Liver (tissue), 8 donors: ENCODE measurements at regions not wholly inside any gene's neighbourhood (a gene's known extent, or its start where the extent isn't known, plus 50 kb on each side); places are given as distances from the start of the nearest gene placed in this dataset.

Experiments
- DNase-seq: peaks from one replicate; pipeline ENCODE4 v3.0.0-alpha.2; 2017; ENCODE audit warnings: low spot score
- H3K27ac ChIP-seq, 2 donors: one replicate each; pipeline ENCODE4 v1.7.0; 2013; ENCODE audit warnings: inconsistent platforms in 2 of 2, low read length in 2 of 2, control low read depth in 1 of 2, low read depth in 1 of 2, mild to moderate bottlenecking in 1 of 2
- H3K27me3 ChIP-seq, 4 donors: one replicate each; pipeline versions ENCODE4 v1.6.1 to v1.7.0; 2013; ENCODE audit warnings: low read length in 3 of 4, inconsistent platforms in 1 of 4, mild to moderate bottlenecking in 1 of 4, moderate library complexity in 1 of 4; ENCODE audit not compliant: control insufficient read depth in 4 of 4, insufficient read depth in 4 of 4
- H3K36me3 ChIP-seq, 4 donors: one replicate each; pipeline versions ENCODE4 v1.6.1 to v1.7.0; 2013; ENCODE audit warnings: low read length in 3 of 4, mild to moderate bottlenecking in 3 of 4, low read depth in 1 of 4, moderate library complexity in 1 of 4; ENCODE audit not compliant: control insufficient read depth in 4 of 4, insufficient read depth in 3 of 4
- H3K4me1 ChIP-seq, 4 donors: one replicate each; pipeline versions ENCODE4 v1.6.1 to v1.7.0; 2013; ENCODE audit warnings: low read length in 3 of 4, mild to moderate bottlenecking in 3 of 4, moderate library complexity in 1 of 4; ENCODE audit not compliant: control insufficient read depth in 4 of 4, insufficient read depth in 4 of 4
- H3K4me3 ChIP-seq, 3 donors: one replicate each; pipeline versions ENCODE4 v1.6.1 to v1.7.0; 2013; ENCODE audit warnings: low read length in 3 of 3, control low read depth in 1 of 3, low read depth in 1 of 3, mild to moderate bottlenecking in 1 of 3
- H3K9ac ChIP-seq, 2 donors: one replicate each; pipeline ENCODE4 v1.7.0; 2013; ENCODE audit warnings: low read length in 2 of 2, mild to moderate bottlenecking in 2 of 2, moderate library complexity in 2 of 2, control low read depth in 1 of 2, low read depth in 1 of 2
- H3K9me3 ChIP-seq, 4 donors: one replicate each; pipeline versions ENCODE4 v1.6.1 to v1.7.0; 2013; ENCODE audit warnings: low read length in 3 of 4; ENCODE audit not compliant: control insufficient read depth in 4 of 4
- CTCF ChIP-seq: fragments of 150-350 bp; IDR thresholded peaks from 2 replicates; pipeline ENCODE4 v1.5.1; 2017; ENCODE audit warnings: improper control_type of control experiment, low read depth, low read length; ENCODE audit not compliant: missing input control
- EGR1 ChIP-seq, 2 donors: IDR thresholded peaks; 2 replicates each; pipeline ENCODE4 v1.6.1; 2016 to 2018; ENCODE audit warnings: antibody characterized with exemption in 2 of 2, low read depth in 2 of 2
- FOXA1 ChIP-seq: IDR thresholded peaks from 2 replicates; pipeline ENCODE4 v1.6.1; 2016; ENCODE audit warnings: antibody characterized with exemption
- FOXA2 ChIP-seq: IDR thresholded peaks from 2 replicates; pipeline ENCODE4 v1.6.1; 2016; ENCODE audit warnings: antibody characterized with exemption
- GABPA ChIP-seq, 2 donors: IDR thresholded peaks in 1 of 2; conservative IDR thresholded peaks in 1 of 2; 2 replicates each; pipeline ENCODE4 v1.6.1; 2016; ENCODE audit warnings: antibody characterized with exemption in 2 of 2, mild to moderate bottlenecking in 1 of 2, moderate library complexity in 1 of 2
- HNF4A ChIP-seq, 2 donors: conservative IDR thresholded peaks; 2 replicates each; pipeline ENCODE4 v1.6.1; 2016; ENCODE audit warnings: antibody characterized with exemption in 2 of 2, mild to moderate bottlenecking in 2 of 2
- HNF4G ChIP-seq: IDR thresholded peaks from 2 replicates; pipeline ENCODE4 v1.6.1; 2016; ENCODE audit warnings: antibody characterized with exemption
- JUND ChIP-seq, 2 donors: IDR thresholded peaks; 2 replicates each; pipeline ENCODE4 v1.6.1; 2016; ENCODE audit warnings: antibody characterized with exemption in 2 of 2
- MAX ChIP-seq: IDR thresholded peaks from 2 replicates; pipeline ENCODE4 v1.6.1; 2016; ENCODE audit warnings: antibody characterized with exemption
- NR2F2 ChIP-seq: IDR thresholded peaks from 2 replicates; pipeline ENCODE4 v1.6.1; 2016; ENCODE audit warnings: antibody characterized with exemption
- REST ChIP-seq: IDR thresholded peaks from 2 replicates; pipeline ENCODE4 v1.6.1; 2016; ENCODE audit warnings: antibody characterized with exemption, mild to moderate bottlenecking
- RXRA ChIP-seq, 2 donors: IDR thresholded peaks; 2 replicates each; pipeline ENCODE4 v1.6.1; 2017 to 2018; ENCODE audit warnings: antibody characterized with exemption in 2 of 2, mild to moderate bottlenecking in 1 of 2
- SP1 ChIP-seq: IDR thresholded peaks from 2 replicates; pipeline ENCODE4 v1.6.1; 2018; ENCODE audit warnings: antibody characterized with exemption, mild to moderate bottlenecking
- YY1 ChIP-seq: IDR thresholded peaks from 2 replicates; pipeline ENCODE4 v1.6.1; 2016; ENCODE audit warnings: antibody characterized with exemption, mild to moderate bottlenecking
- WGBS: extraction: QIAGEN DNeasy Blood & Tissue Kit; methylation state at CpG from one replicate; pipeline ENCODE4 v1.1.7; 2013; 5-methylcytosine and 5-hydroxymethylcytosine counted together
- donor health status: healthy.
- donor health status: healthy.
- donor health status: healthy.
- donor health status: healthy.
- donor health status: healthy.

GRCh38 chr18:53745986-53746385 lies 478.5 kb downstream of the MBD2 start:
- H3K4me1 ChIP-seq = peaks cover 0 to 1% (median 0%) of the 10 kb centered on the region in 4 donors
- WGBS = 81% methylated on average over 1 of the region's 1 CpG
- H3K27me3 ChIP-seq = no peaks in the 10 kb centered on the region
- H3K36me3 ChIP-seq = no peaks in the 10 kb centered on the region
- DNase-seq = no peak
- H3K27ac ChIP-seq = no peak overlapping the region
- TF ChIP-seq HNF4A (conservative IDR thresholded peaks at IDR 0.05) = no peak
- TF ChIP-seq MAX = no peak
- no peak for TF ChIP-seq YY1
- TF ChIP-seq NR2F2 = no peak
- TF ChIP-seq EGR1 (IDR thresholded peaks at IDR 0.05; ENCODE audit: low read depth in 2 of 2) = no peak
- no peak for TF ChIP-seq REST
- TF ChIP-seq CTCF = no peak
- no peak for TF ChIP-seq HNF4G
- TF ChIP-seq JUND (IDR thresholded peaks at IDR 0.05) = no peak
- TF ChIP-seq SP1 = no peak
- no peak overlapping the region for H3K4me3 ChIP-seq
- H3K9ac ChIP-seq = no peak overlapping the region
- H3K9me3 ChIP-seq = no peaks in the 10 kb centered on the region

- DNase-seq = no peak
- TF ChIP-seq FOXA1 (no peak), YY1 (no peak), MAX (no peak), EGR1 (IDR thresholded peaks at IDR 0.05; ENCODE audit: low read depth in 2 of 2) (no peak), GABPA (IDR thresholded peaks at IDR 0.05 in 1 of 2, conservative IDR thresholded peaks at IDR 0.05 in 1 of 2) (no peak), SP1 (no peak), RXRA (IDR thresholded peaks at IDR 0.05) (no peak), HNF4A (conservative IDR thresholded peaks at IDR 0.05) (no peak), FOXA2 (no peak)
- no peaks in the 10 kb centered on the region for H3K36me3 ChIP-seq
- no peak overlapping the region for H3K9ac ChIP-seq
- no peaks in the 10 kb centered on the region for H3K9me3 ChIP-seq
- H3K27ac ChIP-seq = no peak overlapping the region
- H3K4me3 ChIP-seq = no peak overlapping the region
- 50% methylated on average over 5 of the region's 5 CpGs for WGBS
- peaks cover 0 to 1% (median 0%) of the 10 kb centered on the region in 4 donors for H3K4me1 ChIP-seq
- H3K27me3 ChIP-seq = no peaks in the 10 kb centered on the region
Observed at GRCh38 chr18:53745224-53745967, 479.1 kb downstream of the MBD2 start.
